Sigmoid colon (tissue), 6 donors: ENCODE measurements at regions not wholly inside any gene's neighbourhood (a gene's known extent, or its start where the extent isn't known, plus 50 kb on each side); places are given as distances from the start of the nearest gene placed in this dataset.

Experiments
- DNase-seq: peaks from one replicate; pipeline ENCODE4 v3.0.0-alpha.2; 2019
- H3K27ac ChIP-seq, 4 donors: fragments of 200-600 bp; sonication (generic); one replicate each; pipeline ENCODE4 v1.5.1; 2016 to 2019; ENCODE audit warnings: mild to moderate bottlenecking in 1 of 4
- H3K27me3 ChIP-seq, 3 donors: fragments of 200-600 bp; sonication (generic); one replicate each; pipeline ENCODE4 v1.5.1; 2019; ENCODE audit warnings: mild to moderate bottlenecking in 1 of 3
- H3K36me3 ChIP-seq, 4 donors: fragments of 200-600 bp; sonication (generic); one replicate each; pipeline ENCODE4 v1.5.1; 2016 to 2019
- H3K4me1 ChIP-seq, 4 donors: fragments of 200-600 bp; sonication (generic); one replicate each; pipeline ENCODE4 v1.5.1; 2017 to 2019
- H3K4me3 ChIP-seq, 4 donors: fragments of 200-600 bp; sonication (generic); one replicate each; pipeline ENCODE4 v1.5.1; 2017 to 2019; ENCODE audit warnings: mild to moderate bottlenecking in 2 of 4, moderate library complexity in 1 of 4
- H3K9me3 ChIP-seq, 4 donors: fragments of 200-600 bp in 3 of 4; sonication (generic) in 3 of 4; one replicate each; pipeline versions ENCODE4 v1.5.1 to v1.6.1; 2013 to 2019
- CTCF ChIP-seq, 4 experiments: fragments of 450-650 bp in 3 of 4; fragments of 200-600 bp in 1 of 4; IDR thresholded peaks; one replicate each; pipeline ENCODE4 v1.5.1; 2016 to 2019; ENCODE audit warnings: antibody characterized with exemption in 4 of 4, mild to moderate bottlenecking in 3 of 4, moderate library complexity in 2 of 4
- EP300 ChIP-seq, 4 donors: sonication (generic); formaldehyde crosslinking; IDR thresholded peaks; one replicate each; pipeline ENCODE4 v1.6.1; 2017; ENCODE audit warnings: antibody characterized with exemption in 4 of 4
- POLR2A ChIP-seq, 2 donors: fragments of 450-650 bp; IDR thresholded peaks; one replicate each; pipeline ENCODE4 v1.6.1; 2016; ENCODE audit warnings: antibody characterized with exemption in 2 of 2, mild to moderate bottlenecking in 2 of 2, moderate library complexity in 2 of 2
- POLR2AphosphoS5 ChIP-seq, 4 donors: sonication (generic); formaldehyde crosslinking; IDR thresholded peaks; one replicate each; pipeline ENCODE4 v1.6.1; 2017; ENCODE audit warnings: antibody characterized with exemption in 4 of 4
- WGBS, 2 donors: extraction: QIAGEN DNeasy Blood & Tissue Kit; methylation state at CpG; one replicate each; pipeline ENCODE4 v1.1.7; 2013; 5-methylcytosine and 5-hydroxymethylcytosine counted together
- intact Hi-C: fragments of 100-400 bp; cut with DNase I; formaldehyde crosslinking; loops from one replicate; pipeline ENCODE4 v1.15.1; 2023
- donor health status: healthy with polysubstance abuse.
- donor health status: healthy.

GRCh38 chr6:111995404-111995803 is 58.5 kb upstream of the CCN6 start:
- TF ChIP-seq CTCF (IDR thresholded peaks at IDR 0.05) (no peak), POLR2A (IDR thresholded peaks at IDR 0.05) (no peak), EP300 (IDR thresholded peaks at IDR 0.05) (no peak), POLR2AphosphoS5 (IDR thresholded peaks at IDR 0.05) (no peak)
- Histone ChIP-seq H3K27ac (no peak overlapping the region), H3K36me3 (no peaks in the 10 kb centered on the region), H3K4me3 (no peak overlapping the region), H3K27me3 (no peaks in the 10 kb centered on the region), H3K4me1 (peaks cover 0 to 10% (median 0%) of the 10 kb centered on the region in 4 donors), H3K9me3 (no peaks in the 10 kb centered on the region)
- DNase-seq = no peak
- 90 to 94% methylated on average over 2 of the region's 2 CpGs for WGBS, 2 donors
- intact Hi-C loops = loop anchor here (5.0 kb wide), 2 partner anchors 233 to 738 kb away; a partner anchor contains a TSS

- Histone ChIP-seq H3K9me3 (no peaks in the 10 kb centered on the region), H3K4me1 (peaks cover 0 to 10% (median 0%) of the 10 kb centered on the region in 4 donors), H3K27ac (peak overlapping the region in 1 of 4 donors; percentile 35), H3K4me3 (no peak overlapping the region), H3K36me3 (no peaks in the 10 kb centered on the region), H3K27me3 (no peaks in the 10 kb centered on the region)
- WGBS, 2 donors = 81 to 85% methylated on average over 17 of the region's 17 CpGs
- DNase-seq = no peak
- TF ChIP-seq CTCF (IDR thresholded peaks at IDR 0.05) = no peak
- TF ChIP-seq POLR2AphosphoS5 (IDR thresholded peaks at IDR 0.05) = no peak
- no peak for TF ChIP-seq POLR2A (IDR thresholded peaks at IDR 0.05)
- no peak for TF ChIP-seq EP300 (IDR thresholded peaks at IDR 0.05)
- intact Hi-C loops = loop anchor here (5.0 kb wide), 2 partner anchors 234 to 739 kb away; a partner anchor contains a TSS
These were observed 57.6 kb upstream of the CCN6 start for GRCh38 chr6:111996144-111996865.

- H3K4me1 ChIP-seq = peaks cover 0 to 10% (median 0%) of the 10 kb centered on the region in 4 donors
- no peaks in the 10 kb centered on the region for H3K9me3 ChIP-seq
- peak overlapping the region in 1 of 4 donors; percentile 1 for H3K4me3 ChIP-seq
- H3K27me3 ChIP-seq = no peaks in the 10 kb centered on the region
- DNase-seq = peak; percentile 93
- 22 to 24% methylated on average over 23 of the region's 23 CpGs for WGBS, 2 donors
- no peak for TF ChIP-seq EP300 (IDR thresholded peaks at IDR 0.05)
- TF ChIP-seq POLR2A (IDR thresholded peaks at IDR 0.05) = no peak
- peak; percentile 83 to 94 (median 86) for TF ChIP-seq CTCF (IDR thresholded peaks at IDR 0.05)
- TF ChIP-seq POLR2AphosphoS5 (IDR thresholded peaks at IDR 0.05) = peak in 1 of 4 donors; percentile 34
- H3K27ac ChIP-seq = peak overlapping the region in 3 of 4 donors; percentile 19 to 55 (median 35)
- no peaks in the 10 kb centered on the region for H3K36me3 ChIP-seq
- intact Hi-C loops = loop anchor here (1.0 to 5.0 kb wide), 5 partner anchors 46 to 740 kb away; partner anchors contain the start of gene FYN
These were observed 56.6 kb upstream of the CCN6 start for GRCh38 chr6:111997078-111997852.

- Histone ChIP-seq H3K36me3 (no peaks in the 10 kb centered on the region), H3K4me1 (peaks cover 0 to 10% (median 0%) of the 10 kb centered on the region in 4 donors), H3K4me3 (peak overlapping the region in 1 of 4 donors; percentile 1), H3K27ac (peak overlapping the region in 3 of 4 donors; percentile 19 to 55 (median 35)), H3K9me3 (no peaks in the 10 kb centered on the region), H3K27me3 (no peaks in the 10 kb centered on the region)
- WGBS, 2 donors = 85 to 88% methylated on average over 6 of the region's 6 CpGs
- TF ChIP-seq EP300 (IDR thresholded peaks at IDR 0.05) (no peak), CTCF (IDR thresholded peaks at IDR 0.05) (no peak), POLR2A (IDR thresholded peaks at IDR 0.05) (no peak), POLR2AphosphoS5 (IDR thresholded peaks at IDR 0.05) (no peak)
- intact Hi-C loops = loop anchor here (1.0 to 5.0 kb wide), 5 partner anchors 45 to 741 kb away; partner anchors contain the start of gene FYN
- peak; percentile 81 for DNase-seq
These were observed 56.1 kb upstream of the CCN6 start for GRCh38 chr6:111997853-111998208.
